Progenitor cell of endocrine pancreas (in vitro differentiated cells): ENCODE measurements at regions not wholly inside any gene's neighbourhood (a gene's known extent, or its start where the extent isn't known, plus 50 kb on each side); places are given as distances from the start of the nearest gene placed in this dataset.

ENCODE experiments used
- DNase-seq: peaks from one replicate; pipeline ENCODE4 v3.0.0; 2021; ENCODE audit warnings: low spot score; ENCODE audit not compliant: unreplicated experiment
- H3K27ac Mint-ChIP-seq: 2 replicates; pipeline ENCODE4 v1.8.0; 2021; ENCODE audit warnings: mild to moderate bottlenecking, moderate library complexity, mixed read lengths
- H3K27me3 Mint-ChIP-seq: 2 replicates; pipeline ENCODE4 v1.8.0; 2021; ENCODE audit warnings: mixed read lengths
- H3K36me3 Mint-ChIP-seq: 2 replicates; pipeline ENCODE4 v1.8.0; 2022; ENCODE audit warnings: mixed read lengths; ENCODE audit not compliant: insufficient read depth
- H3K4me1 Mint-ChIP-seq: 2 replicates; pipeline ENCODE4 v1.8.0; 2021; ENCODE audit warnings: low read depth, mixed read lengths
- H3K4me3 Mint-ChIP-seq: 2 replicates; pipeline ENCODE4 v1.8.0; 2021; ENCODE audit warnings: low read depth, mild to moderate bottlenecking, moderate library complexity, mixed read lengths
- H3K9me3 Mint-ChIP-seq: 2 replicates; pipeline ENCODE4 v1.8.0; 2021; ENCODE audit warnings: low read depth, mixed read lengths
- CTCF ChIP-seq: fragments of 200-600 bp; sonication (generic); IDR thresholded peaks from one replicate; pipeline ENCODE4 v1.5.0; 2021; ENCODE audit warnings: antibody characterized with exemption, mild to moderate bottlenecking; ENCODE audit not compliant: unreplicated experiment

- Mint-ChIP-seq H3K4me1 (no peaks in the 10 kb centered on the region), H3K27ac (no peak overlapping the region), H3K4me3 (no peak overlapping the region), H3K36me3 (no peaks in the 10 kb centered on the region), H3K27me3 (peaks cover 62% of the 10 kb centered on the region), H3K9me3 (no peaks in the 10 kb centered on the region)
- no peak for DNase-seq
- no peak for TF ChIP-seq CTCF
Measured at GRCh38 chr16:86337581-86338402, 172.5 kb upstream of the FOXF1 start.

GRCh38 chr16:86338403-86339115 lies 171.8 kb upstream of the FOXF1 start:
- Mint-ChIP-seq H3K27me3 (peaks cover 63% of the 10 kb centered on the region), H3K9me3 (no peaks in the 10 kb centered on the region), H3K4me3 (no peak overlapping the region), H3K4me1 (peaks cover 1% of the 10 kb centered on the region), H3K27ac (no peak overlapping the region), H3K36me3 (no peaks in the 10 kb centered on the region)
- no peak for TF ChIP-seq CTCF
- DNase-seq, result no peak

- peaks cover 83% of the 10 kb centered on the region for H3K27me3 Mint-ChIP-seq
- peaks cover 1% of the 10 kb centered on the region for H3K4me1 Mint-ChIP-seq
- no peaks in the 10 kb centered on the region for H3K36me3 Mint-ChIP-seq
Measured at GRCh38 chr16:86342161-86342834, 168.0 kb upstream of the FOXF1 start.

GRCh38 chr16:86343027-86343795 lies 167.1 kb upstream of the FOXF1 start:
- no peaks in the 10 kb centered on the region for H3K36me3 Mint-ChIP-seq
- DNase-seq, result no peak
- H3K4me3 Mint-ChIP-seq, result no peak overlapping the region
- H3K4me1 Mint-ChIP-seq, result peaks cover 1% of the 10 kb centered on the region
- H3K9me3 Mint-ChIP-seq, result no peaks in the 10 kb centered on the region
- TF ChIP-seq CTCF, result no peak
- peaks cover 86% of the 10 kb centered on the region for H3K27me3 Mint-ChIP-seq
- H3K27ac Mint-ChIP-seq, result no peak overlapping the region

More at GRCh38 chr16:86342161-86342834, 168.0 kb upstream of the FOXF1 start:
- no peak for DNase-seq
- H3K4me3 Mint-ChIP-seq, result no peak overlapping the region
- no peak for TF ChIP-seq CTCF
- no peaks in the 10 kb centered on the region for H3K9me3 Mint-ChIP-seq
- no peak overlapping the region for H3K27ac Mint-ChIP-seq
